NCI-H82 treated with DMSO at 0.1 percent for 48 hours (cell line): ENCODE measurements at regions not wholly inside any gene's neighbourhood (a gene's known extent, or its start where the extent isn't known, plus 50 kb on each side); places are given as distances from the start of the nearest gene placed in this dataset.

ENCODE experiments used
- DNase-seq: peaks from one replicate; lab custom pipeline; 2025; ENCODE audit not compliant: unreplicated experiment; lab: John Stamatoyannopoulos, UW

DNA sequence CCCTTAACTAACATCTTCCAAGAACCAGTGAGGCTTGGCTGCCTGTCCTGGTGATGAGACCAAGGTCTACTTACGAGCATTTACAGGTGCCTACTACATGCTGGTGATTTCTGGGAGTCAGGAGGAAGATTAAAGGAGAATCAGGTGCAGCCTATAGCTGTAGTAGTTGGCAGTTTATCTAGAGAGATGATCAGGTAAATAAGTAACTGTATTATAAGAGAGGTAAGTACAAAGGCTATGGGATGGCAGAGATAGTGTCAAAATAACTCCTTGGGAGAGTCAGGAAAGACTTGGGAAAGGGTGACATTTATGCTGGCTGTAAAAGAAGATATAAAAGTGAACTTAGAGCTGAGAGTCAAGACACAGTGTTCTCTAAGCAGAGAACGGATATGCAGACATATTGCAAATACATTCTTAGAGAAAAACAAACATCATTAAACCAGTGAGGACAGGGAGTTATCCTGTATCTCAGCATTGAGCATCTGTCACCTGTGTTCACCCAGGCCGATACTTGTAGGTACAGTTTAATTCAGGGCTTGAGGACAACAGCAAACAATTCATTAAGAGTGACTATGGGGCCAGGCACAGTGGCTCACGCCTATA is 49.7 kb upstream of the ACP3 start:
- no peak for DNase-seq
